Activated B cell treated with CpG ODN at 0.5 μM for 24 hours (primary cell): ENCODE measurements at regions not wholly inside any gene's neighbourhood (a gene's known extent, or its start where the extent isn't known, plus 50 kb on each side); places are given as distances from the start of the nearest gene placed in this dataset.

ENCODE experiments used
- ATAC-seq: fragments of 200-7000 bp; cut with Tn5 transposase; one replicate; pipeline ENCODE4 v1.10.0; 2021; ENCODE audit warnings: low read depth, mild to moderate bottlenecking, moderate library complexity
- CTCF ChIA-PET: fragments of 350-600 bp; sonication (Branson Sonifier 250); formaldehyde crosslinking; loops from one replicate; lab custom pipeline; 2021; ENCODE audit warnings: antibody characterized with exemption; lab: Charles Lee
- POLR2A ChIA-PET: fragments of 350-600 bp; sonication (Branson Sonifier 250); formaldehyde crosslinking; loops from one replicate; lab custom pipeline; 2021; ENCODE audit warnings: antibody characterized with exemption; lab: Charles Lee
- DNase-seq: peaks from one replicate; pipeline ENCODE4 v3.0.0; 2022
- H3K27ac Mint-ChIP-seq: one replicate; pipeline ENCODE4 v1.8.0; 2020; ENCODE audit warnings: mixed read lengths
- H3K27me3 Mint-ChIP-seq: one replicate; pipeline ENCODE4 v1.8.0; 2021; ENCODE audit warnings: mixed read lengths
- H3K36me3 Mint-ChIP-seq: one replicate; pipeline ENCODE4 v1.8.0; 2021; ENCODE audit warnings: low read depth, mixed read lengths
- H3K4me1 Mint-ChIP-seq: one replicate; pipeline ENCODE4 v1.8.0; 2021; ENCODE audit warnings: mixed read lengths
- H3K4me3 Mint-ChIP-seq: one replicate; pipeline ENCODE4 v1.8.0; 2020; ENCODE audit warnings: mild to moderate bottlenecking, mixed read lengths
- H3K9me3 Mint-ChIP-seq: one replicate; pipeline ENCODE4 v1.8.0; 2020; ENCODE audit warnings: mixed read lengths
- intact Hi-C: fragments of 100-400 bp; cut with micrococcal nuclease; formaldehyde crosslinking; loops from one replicate; pipeline ENCODE4 v1.15.1; 2024
- TF ChIP-seq, protein P1 (sequence below): fragments of 200-600 bp; IDR thresholded peaks from one replicate; pipeline ENCODE4 v1.8.0; 2022; ENCODE audit warnings: antibody characterized with exemption, mild to moderate bottlenecking

DNA sequence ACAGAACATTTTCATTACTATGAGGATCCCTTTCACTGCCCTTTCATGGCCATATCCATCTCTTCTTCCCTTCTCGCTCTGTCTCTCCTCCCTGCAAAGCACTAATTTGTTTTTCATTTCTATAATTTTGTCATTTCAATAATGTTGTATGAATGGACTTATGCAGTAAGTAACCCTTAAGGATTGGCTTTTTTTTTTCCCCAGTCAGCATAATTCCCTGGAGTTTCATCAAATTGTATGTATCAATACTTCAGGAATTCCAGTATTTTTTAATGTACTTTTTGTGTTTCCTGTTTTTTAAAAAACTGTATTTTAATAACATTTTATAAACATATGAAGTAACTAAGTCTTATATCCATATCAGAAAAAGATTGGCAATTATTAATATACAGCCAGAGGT is 1016.0 kb upstream of the SEMA6D start:
- Mint-ChIP-seq H3K27ac (no peak overlapping the region), H3K27me3 (no peaks in the 10 kb centered on the region), H3K4me1 (no peaks in the 10 kb centered on the region), H3K36me3 (no peaks in the 10 kb centered on the region), H3K4me3 (no peak overlapping the region), H3K9me3 (peaks cover 7% of the 10 kb centered on the region)
- ATAC-seq (no peak), DNase-seq (no peak)
- CTCF ChIA-PET, result no interaction called here
- TF ChIP-seq, protein P1, sequence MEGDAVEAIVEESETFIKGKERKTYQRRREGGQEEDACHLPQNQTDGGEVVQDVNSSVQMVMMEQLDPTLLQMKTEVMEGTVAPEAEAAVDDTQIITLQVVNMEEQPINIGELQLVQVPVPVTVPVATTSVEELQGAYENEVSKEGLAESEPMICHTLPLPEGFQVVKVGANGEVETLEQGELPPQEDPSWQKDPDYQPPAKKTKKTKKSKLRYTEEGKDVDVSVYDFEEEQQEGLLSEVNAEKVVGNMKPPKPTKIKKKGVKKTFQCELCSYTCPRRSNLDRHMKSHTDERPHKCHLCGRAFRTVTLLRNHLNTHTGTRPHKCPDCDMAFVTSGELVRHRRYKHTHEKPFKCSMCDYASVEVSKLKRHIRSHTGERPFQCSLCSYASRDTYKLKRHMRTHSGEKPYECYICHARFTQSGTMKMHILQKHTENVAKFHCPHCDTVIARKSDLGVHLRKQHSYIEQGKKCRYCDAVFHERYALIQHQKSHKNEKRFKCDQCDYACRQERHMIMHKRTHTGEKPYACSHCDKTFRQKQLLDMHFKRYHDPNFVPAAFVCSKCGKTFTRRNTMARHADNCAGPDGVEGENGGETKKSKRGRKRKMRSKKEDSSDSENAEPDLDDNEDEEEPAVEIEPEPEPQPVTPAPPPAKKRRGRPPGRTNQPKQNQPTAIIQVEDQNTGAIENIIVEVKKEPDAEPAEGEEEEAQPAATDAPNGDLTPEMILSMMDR, result no peak
- intact Hi-C loops, result no loop called here
- POLR2A ChIA-PET, result no interaction called here

DNA sequence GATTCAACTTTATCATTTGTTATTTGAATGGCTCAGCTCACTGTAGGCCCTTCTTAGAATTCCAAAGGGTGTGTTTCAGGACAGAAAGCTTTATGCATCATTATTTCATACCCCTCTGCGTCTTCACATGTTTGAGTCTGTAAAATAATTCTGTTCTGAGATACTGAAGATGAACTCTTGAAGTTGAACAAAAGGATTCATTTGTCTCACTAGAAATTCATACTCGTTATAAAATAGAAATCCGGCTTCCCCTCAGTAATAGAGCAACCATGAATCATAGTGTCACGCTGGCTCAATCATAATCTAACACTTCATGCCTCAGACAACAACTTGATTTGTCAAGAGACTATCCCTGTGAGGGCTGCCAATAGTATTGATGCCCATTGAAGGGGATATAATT is 1015.4 kb upstream of the SEMA6D start:
- POLR2A ChIA-PET, result no interaction called here
- Mint-ChIP-seq H3K4me3 (no peak overlapping the region), H3K27ac (no peak overlapping the region), H3K9me3 (peaks cover 7% of the 10 kb centered on the region), H3K36me3 (no peaks in the 10 kb centered on the region), H3K27me3 (no peaks in the 10 kb centered on the region), H3K4me1 (no peaks in the 10 kb centered on the region)
- TF ChIP-seq, protein P1, result no peak
- CTCF ChIA-PET, result no interaction called here
- DNase-seq, result no peak
- intact Hi-C loops, result no loop called here
- ATAC-seq, result no peak

DNA sequence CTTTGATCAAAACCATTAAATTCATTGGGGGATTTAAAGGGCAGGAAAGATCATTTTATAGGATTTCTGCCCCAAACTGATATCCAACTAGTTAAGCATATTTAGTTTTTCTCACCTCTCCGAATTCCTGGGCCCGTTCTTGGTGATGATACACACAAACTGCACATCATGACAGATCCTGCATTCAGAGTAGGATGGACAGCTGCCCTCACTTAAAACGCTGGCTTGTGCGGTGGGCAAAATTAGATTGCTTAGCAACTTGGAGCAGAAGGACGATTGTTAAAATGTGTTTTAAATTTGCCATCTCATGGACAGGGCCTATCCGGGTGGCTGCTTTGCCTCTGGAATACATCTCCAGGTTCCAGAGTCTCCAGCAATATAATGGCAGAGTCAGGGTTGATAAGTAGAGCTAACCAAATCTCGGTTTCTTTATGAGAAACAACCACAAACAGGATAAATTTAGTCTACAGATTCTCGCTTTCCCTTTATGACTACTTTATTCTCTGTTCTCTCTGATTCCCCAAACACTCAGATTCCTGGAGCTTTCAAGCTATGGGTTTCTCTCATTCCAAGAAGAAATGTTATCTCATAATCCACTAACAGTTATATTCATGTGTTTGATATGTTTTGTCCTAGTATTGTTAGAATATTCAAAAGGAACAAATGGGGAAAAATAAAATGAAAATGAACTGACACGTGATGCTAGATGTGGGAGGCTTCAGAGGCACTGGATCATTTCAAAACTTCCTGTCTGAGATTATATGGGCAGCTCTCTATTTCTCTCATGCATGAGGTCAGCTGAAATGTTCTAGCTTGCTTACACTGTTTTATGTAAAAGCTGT is 1014.1 kb upstream of the SEMA6D start:
- no peak for ATAC-seq
- Mint-ChIP-seq H3K4me3 (no peak overlapping the region), H3K27ac (no peak overlapping the region), H3K9me3 (peaks cover 11% of the 10 kb centered on the region), H3K4me1 (no peaks in the 10 kb centered on the region), H3K27me3 (no peaks in the 10 kb centered on the region), H3K36me3 (no peaks in the 10 kb centered on the region)
- POLR2A ChIA-PET, result no interaction called here
- intact Hi-C loops, result no loop called here
- TF ChIP-seq, protein P1, result no peak
- CTCF ChIA-PET, result no interaction called here
- DNase-seq, result no peak

DNA sequence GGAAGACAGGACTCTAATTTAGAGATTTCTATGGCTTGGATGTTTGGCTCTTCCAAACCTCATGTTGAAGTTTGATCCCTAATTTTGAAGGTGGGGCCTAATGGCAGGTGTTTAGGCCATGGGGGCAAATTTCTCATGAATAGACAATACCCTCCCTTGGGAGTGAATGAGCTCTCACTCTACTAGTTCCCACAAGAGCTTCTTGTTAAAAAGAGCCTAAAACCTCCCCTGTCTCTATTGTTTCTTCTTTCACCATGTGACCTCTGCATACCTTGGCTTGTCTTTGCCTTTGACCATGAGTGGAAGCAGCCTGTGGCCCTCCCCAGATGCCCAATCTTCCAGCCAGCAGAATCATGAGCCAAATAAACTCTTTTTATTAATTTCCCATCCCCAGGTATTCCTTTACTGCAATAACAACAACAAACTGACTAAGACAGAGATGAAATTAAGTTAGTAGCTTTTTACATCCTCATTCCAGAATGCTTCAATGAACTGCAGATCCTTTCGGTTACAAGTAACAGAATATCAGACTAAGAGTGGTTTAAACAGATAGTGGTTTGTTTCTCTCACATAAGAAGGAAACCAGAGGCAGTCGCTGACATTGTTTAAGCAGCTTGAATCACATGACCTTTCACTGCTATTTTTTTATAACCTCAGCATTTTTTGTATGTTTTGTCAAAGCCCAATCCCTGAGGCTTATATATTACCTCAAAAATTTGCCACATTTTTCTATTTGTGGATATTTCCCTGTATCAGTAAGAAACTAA is 1013.3 kb upstream of the SEMA6D start:
- no peak for ATAC-seq
- Mint-ChIP-seq H3K9me3 (peaks cover 11% of the 10 kb centered on the region), H3K4me1 (no peaks in the 10 kb centered on the region), H3K36me3 (no peaks in the 10 kb centered on the region), H3K27ac (no peak overlapping the region), H3K4me3 (no peak overlapping the region), H3K27me3 (no peaks in the 10 kb centered on the region)
- POLR2A ChIA-PET, result no interaction called here
- CTCF ChIA-PET, result no interaction called here
- intact Hi-C loops, result no loop called here
- TF ChIP-seq, protein P1, result no peak
- DNase-seq, result no peak

DNA sequence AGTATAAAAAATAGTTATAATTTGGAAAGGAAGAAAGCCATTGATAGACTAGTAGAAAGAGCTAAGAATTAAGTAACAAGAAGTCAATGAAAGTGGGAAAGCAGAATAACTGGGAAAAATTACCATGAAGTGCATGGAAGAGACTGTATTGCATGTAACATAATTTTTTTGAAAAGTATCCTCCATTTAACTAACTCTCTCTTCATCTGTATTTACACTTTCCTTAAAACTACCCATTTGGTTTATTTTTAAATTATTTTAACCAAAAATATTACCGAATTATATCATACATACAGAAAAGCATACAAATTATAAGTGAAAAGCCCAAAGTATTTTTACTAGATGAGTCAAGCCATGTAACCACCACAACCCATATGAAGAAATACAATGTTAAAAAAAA is 1009.9 kb upstream of the SEMA6D start:
- ChIA-PET CTCF (no interaction called here), POLR2A (no interaction called here)
- H3K27ac Mint-ChIP-seq, result no peak overlapping the region
- ATAC-seq, result no peak
- no peak for DNase-seq
- H3K9me3 Mint-ChIP-seq, result peaks cover 9% of the 10 kb centered on the region
- intact Hi-C loops, result no loop called here
- H3K4me1 Mint-ChIP-seq, result no peaks in the 10 kb centered on the region
- no peak overlapping the region for H3K4me3 Mint-ChIP-seq
- no peaks in the 10 kb centered on the region for H3K36me3 Mint-ChIP-seq
- H3K27me3 Mint-ChIP-seq, result no peaks in the 10 kb centered on the region
- TF ChIP-seq, protein P1, result no peak
